B cell (primary cell): ENCODE measurements at regions not wholly inside any gene's neighbourhood (a gene's known extent, or its start where the extent isn't known, plus 50 kb on each side); places are given as distances from the start of the nearest gene placed in this dataset.

Source experiments
- ATAC-seq: fragments of 200-7000 bp; cut with Tn5 transposase; one replicate; pipeline ENCODE4 v1.10.0; 2021; ENCODE audit warnings: low read depth, mild to moderate bottlenecking, moderate number of reproducible peaks, moderate library complexity
- CTCF ChIA-PET: fragments of 350-600 bp; sonication (Branson Sonifier 250); formaldehyde crosslinking; loops from one replicate; lab custom pipeline; 2021; ENCODE audit warnings: antibody characterized with exemption, inconsistent platforms; lab: Charles Lee
- POLR2A ChIA-PET: fragments of 350-600 bp; sonication (Branson Sonifier 250); formaldehyde crosslinking; loops from one replicate; lab custom pipeline; 2021; ENCODE audit warnings: antibody characterized with exemption; lab: Charles Lee
- DNase-seq: peaks from one replicate; pipeline ENCODE4 v3.0.0; 2013
- H2AFZ ChIP-seq: 2 replicates; pipeline ENCODE4 v1.6.1; 2012; ENCODE audit warnings: mild to moderate bottlenecking, low read depth, low read length; ENCODE audit not compliant: insufficient read depth, poor library complexity, severe bottlenecking
- H3K27ac ChIP-seq, 2 donors: 1 replicate in 1 of 2; 2 replicates in 1 of 2; pipeline ENCODE4 v1.5.1; 2012 to 2013; ENCODE audit warnings: low read length in 2 of 2, mild to moderate bottlenecking in 2 of 2, moderate library complexity in 1 of 2
- H3K27me3 ChIP-seq, 4 experiments: fragments of 200-600 bp in 1 of 4; sonication (generic) in 1 of 4; replicated peaks in 1 of 4; 1 replicate in 2 of 4; 2 replicates in 2 of 4; pipeline versions ENCODE4 v1.6.1 to v1.7.0; 2013 to 2016; ENCODE audit warnings: low read length in 3 of 4, mild to moderate bottlenecking in 2 of 4, mixed read lengths in 1 of 4, moderate library complexity in 1 of 4; ENCODE audit not compliant: insufficient read depth in 4 of 4, control insufficient read depth in 3 of 4; ENCODE audit errors: control extremely low read depth in 1 of 4
- H3K36me3 ChIP-seq, 2 experiments: replicated peaks in 1 of 2; 1 replicate in 1 of 2; 2 replicates in 1 of 2; pipeline versions ENCODE4 v1.6.1 to v1.7.1; 2013; ENCODE audit warnings: low read length in 1 of 2; ENCODE audit not compliant: insufficient read depth in 2 of 2, control insufficient read depth in 1 of 2; ENCODE audit errors: control extremely low read depth in 1 of 2, extremely low read depth in 1 of 2
- H3K4me1 ChIP-seq, 2 donors: fragments of 200-600 bp in 1 of 2; sonication (generic) in 1 of 2; 1 replicate in 1 of 2; 2 replicates in 1 of 2; pipeline versions ENCODE4 v1.5.1 to v1.6.1; 2013 to 2017; ENCODE audit warnings: low read length in 2 of 2; ENCODE audit not compliant: control insufficient read depth in 2 of 2, insufficient read depth in 2 of 2
- H3K4me2 ChIP-seq: replicated peaks from 2 replicates; pipeline ENCODE3; 2012; ENCODE audit warnings: mild to moderate bottlenecking, low read depth, low read length; ENCODE audit not compliant: poor library complexity, severe bottlenecking
- H3K4me3 ChIP-seq, 5 experiments: fragments of 200-600 bp in 1 of 5; sonication (generic) in 1 of 5; 1 replicate in 3 of 5; 2 replicates in 2 of 5; pipeline versions ENCODE4 v1.5.1 to v1.7.0; 2011 to 2016; ENCODE audit warnings: low read length in 4 of 5, mild to moderate bottlenecking in 4 of 5, low read depth in 2 of 5, control low read depth in 1 of 5, moderate library complexity in 1 of 5; ENCODE audit not compliant: insufficient read depth in 1 of 5; ENCODE audit errors: control extremely low read depth in 1 of 5, extremely low read depth in 1 of 5
- H3K79me2 ChIP-seq: fragments of 200-600 bp; sonication (generic); one replicate; pipeline ENCODE4 v1.6.0; 2016; ENCODE audit warnings: low read length; ENCODE audit not compliant: control insufficient read depth, insufficient read depth
- H3K9ac ChIP-seq: fragments of 200-600 bp; sonication (generic); 2 replicates; pipeline ENCODE4 v1.6.1; 2017; ENCODE audit warnings: mild to moderate bottlenecking, low read length, moderate library complexity
- H3K9me3 ChIP-seq, 3 donors: one replicate each; pipeline versions ENCODE4 v1.6.1 to v1.7.1; 2013; ENCODE audit warnings: low read length in 2 of 3; ENCODE audit not compliant: control insufficient read depth in 2 of 3, insufficient read depth in 1 of 3; ENCODE audit errors: control extremely low read depth in 1 of 3
- H4K20me1 ChIP-seq: 2 replicates; pipeline ENCODE4 v1.6.0; 2012; ENCODE audit warnings: mild to moderate bottlenecking, low read length; ENCODE audit not compliant: insufficient read depth, control insufficient read depth, poor library complexity, severe bottlenecking
- H3K27ac Mint-ChIP-seq: one replicate; pipeline ENCODE4 v1.8.0; 2021; ENCODE audit warnings: mixed read lengths
- H3K27me3 Mint-ChIP-seq: one replicate; pipeline ENCODE4 v1.8.0; 2021; ENCODE audit warnings: mixed read lengths
- H3K4me1 Mint-ChIP-seq: one replicate; pipeline ENCODE4 v1.8.0; 2021; ENCODE audit warnings: mixed read lengths
- H3K4me3 Mint-ChIP-seq: one replicate; pipeline ENCODE4 v1.8.0; 2021; ENCODE audit warnings: mixed read lengths
- H3K9me3 Mint-ChIP-seq: one replicate; pipeline ENCODE4 v1.8.0; 2022; ENCODE audit warnings: mixed read lengths; ENCODE audit not compliant: insufficient read depth
- EZH2 ChIP-seq: IDR thresholded peaks from 2 replicates; pipeline ENCODE4 v1.6.1; 2012; ENCODE audit warnings: borderline replicate concordance, low read depth, mild to moderate bottlenecking, moderate library complexity, low read length; ENCODE audit not compliant: insufficient read depth, poor library complexity, severe bottlenecking
- WGBS: methylation state at CpG from one replicate; pipeline ENCODE4 v1.1.5; 2013; ENCODE audit warnings: missing lambda C conversion rate; ENCODE audit not compliant: insufficient coverage; 5-methylcytosine and 5-hydroxymethylcytosine counted together
- intact Hi-C: fragments of 100-400 bp; cut with micrococcal nuclease; formaldehyde crosslinking; loops from one replicate; pipeline ENCODE4 v1.10.0; 2022
- TF ChIP-seq, protein P1 (sequence below): fragments of 200-600 bp; IDR thresholded peaks from one replicate; pipeline ENCODE4 v1.8.0; 2022; ENCODE audit warnings: antibody characterized with exemption, mild to moderate bottlenecking

DNA sequence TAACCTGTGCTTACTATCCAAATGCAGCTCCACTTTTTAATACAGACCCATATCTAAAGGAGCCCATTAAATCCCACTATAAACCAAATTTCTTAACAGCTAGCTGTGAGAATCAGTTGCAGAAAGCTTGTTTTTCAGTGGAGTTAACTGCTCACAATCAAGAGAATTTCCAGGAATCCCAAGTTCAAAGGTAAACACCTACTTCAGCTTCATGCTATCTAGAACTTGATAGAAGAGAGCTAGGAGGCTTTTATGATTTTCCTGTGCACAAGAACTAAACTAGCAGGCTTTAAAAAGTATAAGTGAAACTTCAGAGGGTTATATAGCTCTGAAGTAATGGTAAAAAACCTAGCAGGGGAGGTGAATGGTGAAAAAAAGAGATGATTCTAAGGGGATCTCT, 96.2 kb upstream of the PABPC4L start:
- CTCF ChIA-PET, result no interaction called here

DNA sequence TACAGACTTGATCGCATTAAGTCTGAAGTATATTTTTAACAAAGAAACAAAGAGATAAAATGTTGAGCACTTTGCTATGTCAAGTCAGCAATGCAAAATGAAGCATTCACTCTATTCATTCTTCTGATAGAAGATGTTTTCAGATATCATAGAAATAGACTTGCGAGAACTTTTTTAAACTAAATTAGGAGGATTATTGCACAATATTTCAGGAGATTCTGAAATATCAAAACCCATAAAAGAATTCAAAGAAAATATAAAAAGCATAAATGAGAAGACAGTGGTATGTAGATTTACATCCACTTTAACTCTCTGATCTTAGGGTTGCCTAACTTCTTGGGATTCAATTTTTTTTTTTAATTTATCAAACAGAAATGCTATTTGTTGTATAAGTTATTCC, 81.1 kb upstream of the PABPC4L start:
- H3K9me3 ChIP-seq, result no peaks in the 10 kb centered on the region
- POLR2A ChIA-PET, result no interaction called here
- H3K9ac ChIP-seq, result no peak overlapping the region
- intact Hi-C loops, result no loop called here
- H3K4me1 ChIP-seq, result no peaks in the 10 kb centered on the region
- H3K27ac ChIP-seq, result no peak overlapping the region
- DNase-seq (no peak), ATAC-seq (no peak)
- H3K4me2 ChIP-seq, result no peak overlapping the region
- no peaks in the 10 kb centered on the region for H3K79me2 ChIP-seq
- no peaks in the 10 kb centered on the region for H3K27me3 Mint-ChIP-seq
- no peak overlapping the region for H3K4me3 Mint-ChIP-seq
- no peak overlapping the region for H3K4me3 ChIP-seq
- no peaks in the 10 kb centered on the region for H3K27me3 ChIP-seq
- H3K27ac Mint-ChIP-seq, result no peak overlapping the region
- H3K9me3 Mint-ChIP-seq, result peaks cover 2% of the 10 kb centered on the region
- H2AFZ ChIP-seq, result no peak overlapping the region
- TF ChIP-seq, protein P1, sequence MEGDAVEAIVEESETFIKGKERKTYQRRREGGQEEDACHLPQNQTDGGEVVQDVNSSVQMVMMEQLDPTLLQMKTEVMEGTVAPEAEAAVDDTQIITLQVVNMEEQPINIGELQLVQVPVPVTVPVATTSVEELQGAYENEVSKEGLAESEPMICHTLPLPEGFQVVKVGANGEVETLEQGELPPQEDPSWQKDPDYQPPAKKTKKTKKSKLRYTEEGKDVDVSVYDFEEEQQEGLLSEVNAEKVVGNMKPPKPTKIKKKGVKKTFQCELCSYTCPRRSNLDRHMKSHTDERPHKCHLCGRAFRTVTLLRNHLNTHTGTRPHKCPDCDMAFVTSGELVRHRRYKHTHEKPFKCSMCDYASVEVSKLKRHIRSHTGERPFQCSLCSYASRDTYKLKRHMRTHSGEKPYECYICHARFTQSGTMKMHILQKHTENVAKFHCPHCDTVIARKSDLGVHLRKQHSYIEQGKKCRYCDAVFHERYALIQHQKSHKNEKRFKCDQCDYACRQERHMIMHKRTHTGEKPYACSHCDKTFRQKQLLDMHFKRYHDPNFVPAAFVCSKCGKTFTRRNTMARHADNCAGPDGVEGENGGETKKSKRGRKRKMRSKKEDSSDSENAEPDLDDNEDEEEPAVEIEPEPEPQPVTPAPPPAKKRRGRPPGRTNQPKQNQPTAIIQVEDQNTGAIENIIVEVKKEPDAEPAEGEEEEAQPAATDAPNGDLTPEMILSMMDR, result no peak
- no peak for TF ChIP-seq EZH2
- no peaks in the 10 kb centered on the region for H3K36me3 ChIP-seq
- CTCF ChIA-PET, result no interaction called here
- WGBS, result no CpG with 5 or more reads among the region's 2 CpGs
- H4K20me1 ChIP-seq, result no peaks in the 10 kb centered on the region
- H3K4me1 Mint-ChIP-seq, result no peaks in the 10 kb centered on the region

More for the DNA sequence above, 96.2 kb upstream of the PABPC4L start:
- Histone ChIP-seq H3K9me3 (no peaks in the 10 kb centered on the region), H3K4me1 (no peaks in the 10 kb centered on the region), H3K79me2 (no peaks in the 10 kb centered on the region), H4K20me1 (no peaks in the 10 kb centered on the region), H3K36me3 (no peaks in the 10 kb centered on the region), H3K4me2 (no peak overlapping the region), H3K9ac (no peak overlapping the region), H2AFZ (no peak overlapping the region), H3K27me3 (no peaks in the 10 kb centered on the region), H3K4me3 (no peak overlapping the region), H3K27ac (no peak overlapping the region)
- no peak for ATAC-seq
- no peak for TF ChIP-seq EZH2
- TF ChIP-seq, protein P1, result no peak
- H3K9me3 Mint-ChIP-seq, result peaks cover 5% of the 10 kb centered on the region
- no peak for DNase-seq
- POLR2A ChIA-PET, result no interaction called here
- no peaks in the 10 kb centered on the region for H3K27me3 Mint-ChIP-seq
- H3K4me3 Mint-ChIP-seq, result no peak overlapping the region
- no peaks in the 10 kb centered on the region for H3K4me1 Mint-ChIP-seq
- H3K27ac Mint-ChIP-seq, result no peak overlapping the region
- intact Hi-C loops, result no loop called here
